ENCODE measurements at regions not wholly inside any gene's neighbourhood (a gene's known extent, or its start where the extent isn't known, plus 50 kb on each side); places are given as distances from the start of the nearest gene placed in this dataset.
"Not testable (repeated sequence)": the region's sequence is repeated elsewhere in the genome, so short reads cannot be mapped to it uniquely, and the experiment has no call there.

DNA sequence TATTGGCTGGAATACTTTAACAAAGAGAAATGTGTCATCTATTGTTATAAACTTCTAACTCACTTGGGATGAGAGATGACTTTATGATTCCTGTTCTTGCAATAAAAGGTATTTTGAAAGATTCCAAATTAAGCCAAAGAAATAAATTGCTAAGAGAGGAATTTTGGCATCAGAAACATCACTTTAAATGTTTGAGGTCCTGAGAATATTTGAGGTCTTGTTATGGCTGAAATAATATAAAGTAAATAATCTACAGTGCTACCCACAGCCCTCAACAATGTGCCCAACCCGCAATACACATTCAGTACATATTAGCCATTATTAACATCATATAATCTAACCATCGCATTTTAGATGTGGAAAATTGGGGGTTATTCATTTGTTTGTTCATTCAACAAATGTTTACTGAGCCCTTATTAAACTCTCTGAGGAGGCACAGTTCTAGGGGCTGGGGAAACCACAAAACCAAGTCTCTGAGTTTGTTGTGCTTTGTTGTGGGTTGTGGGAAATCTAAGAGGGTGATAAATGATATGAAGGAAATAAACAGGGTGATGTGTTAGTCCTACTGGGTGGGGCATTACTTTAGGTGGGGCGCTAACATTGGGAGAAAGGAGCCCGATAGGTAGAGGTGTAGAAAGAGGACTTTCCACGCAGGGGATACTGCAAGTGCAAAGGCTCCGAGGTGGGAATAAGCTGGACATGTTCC, 135.2 kb upstream of the CLINT1 start:
- peak in 1 of 2 donors; percentile 66 for DNase-seq

DNA sequence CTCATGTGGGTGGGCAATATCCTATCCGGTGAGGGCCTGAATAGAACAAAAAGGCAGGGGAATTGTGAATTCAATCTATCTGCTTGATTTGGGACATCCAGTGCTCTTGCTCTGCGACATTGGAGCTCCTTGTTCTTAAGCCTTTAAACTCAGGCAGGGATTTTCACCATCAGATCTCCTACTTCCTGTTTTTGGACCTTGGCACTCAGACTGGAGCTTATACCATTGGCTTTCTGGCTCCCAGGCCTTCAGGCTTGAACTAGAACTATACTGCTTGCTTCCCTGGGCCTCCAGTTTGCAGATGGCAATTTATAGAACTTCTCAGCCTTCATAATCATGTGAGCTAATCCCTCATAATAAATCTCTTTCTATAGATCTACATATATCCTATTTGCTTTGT, 134.3 kb upstream of the CLINT1 start:
- no peak for DNase-seq

DNA sequence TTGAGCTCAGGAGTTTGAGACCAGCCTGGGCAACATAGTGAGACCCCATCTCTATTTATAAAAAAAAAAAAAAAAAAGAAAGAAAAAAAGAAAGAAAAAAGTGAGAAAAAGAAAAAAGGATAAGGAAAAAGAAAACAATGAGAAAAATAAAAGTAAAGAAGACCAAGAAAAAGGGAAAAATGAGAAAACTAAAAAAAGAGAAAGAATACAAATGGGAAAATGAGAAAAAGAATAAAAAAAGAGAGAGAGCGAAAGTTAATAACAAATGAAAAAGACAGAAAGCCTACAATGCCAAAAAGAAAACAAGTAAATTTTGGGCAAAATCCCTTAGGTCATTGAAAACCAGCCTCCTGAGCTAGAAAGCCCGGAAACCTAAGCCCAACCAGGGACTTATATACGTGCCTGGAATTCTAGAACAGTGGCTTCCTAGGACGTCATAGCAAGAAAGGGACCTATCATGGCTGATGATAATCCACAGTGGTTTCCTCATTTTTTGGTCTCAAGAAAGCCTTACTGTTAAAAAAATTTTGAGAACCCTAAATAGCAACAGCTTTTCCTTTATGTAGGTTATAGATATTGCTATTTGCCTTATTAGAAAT, 131.7 kb upstream of the CLINT1 start:
- DNase-seq, result no peak

DNA sequence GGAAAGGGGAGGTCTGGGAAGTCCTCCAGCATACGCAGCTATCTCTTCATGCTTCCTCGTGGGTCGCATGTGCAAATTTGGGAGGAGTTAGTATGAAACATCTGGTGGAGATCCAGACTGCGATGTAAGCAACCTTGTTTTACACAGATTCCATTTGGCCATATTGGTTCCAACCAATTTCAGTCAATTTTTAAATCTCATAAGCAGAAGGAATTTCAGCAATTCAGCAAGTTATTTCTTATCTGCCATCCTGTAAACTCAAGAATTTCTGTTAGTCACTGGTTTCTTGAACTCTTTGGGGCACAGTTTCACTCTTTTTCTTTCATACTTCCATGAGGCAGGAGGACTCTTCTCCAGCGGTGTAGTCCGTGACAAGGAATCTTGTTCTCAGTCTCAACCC, 130.4 kb upstream of the CLINT1 start:
- no peak for DNase-seq

DNA sequence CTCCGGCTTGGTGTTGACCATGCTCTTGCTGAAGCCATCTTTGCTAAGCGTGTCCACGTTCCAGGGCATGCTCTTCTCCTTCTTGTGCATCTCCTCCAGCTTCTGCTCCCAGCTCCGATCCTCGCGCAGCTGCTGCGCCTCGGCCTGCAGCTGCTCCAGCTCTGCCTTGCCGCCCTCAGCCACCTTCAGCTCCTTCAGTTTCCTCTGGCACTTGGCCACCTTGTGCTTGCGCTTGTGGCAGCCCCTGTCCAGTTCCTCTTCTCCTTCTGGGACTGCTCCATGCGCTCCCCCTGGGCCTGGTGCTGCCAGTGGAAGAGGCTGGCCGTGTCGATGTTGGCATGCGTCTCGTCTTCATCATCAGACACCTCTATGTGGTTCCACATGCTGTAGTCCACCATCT, 128.3 kb upstream of the CLINT1 start:
- DNase-seq, result no peak

DNA sequence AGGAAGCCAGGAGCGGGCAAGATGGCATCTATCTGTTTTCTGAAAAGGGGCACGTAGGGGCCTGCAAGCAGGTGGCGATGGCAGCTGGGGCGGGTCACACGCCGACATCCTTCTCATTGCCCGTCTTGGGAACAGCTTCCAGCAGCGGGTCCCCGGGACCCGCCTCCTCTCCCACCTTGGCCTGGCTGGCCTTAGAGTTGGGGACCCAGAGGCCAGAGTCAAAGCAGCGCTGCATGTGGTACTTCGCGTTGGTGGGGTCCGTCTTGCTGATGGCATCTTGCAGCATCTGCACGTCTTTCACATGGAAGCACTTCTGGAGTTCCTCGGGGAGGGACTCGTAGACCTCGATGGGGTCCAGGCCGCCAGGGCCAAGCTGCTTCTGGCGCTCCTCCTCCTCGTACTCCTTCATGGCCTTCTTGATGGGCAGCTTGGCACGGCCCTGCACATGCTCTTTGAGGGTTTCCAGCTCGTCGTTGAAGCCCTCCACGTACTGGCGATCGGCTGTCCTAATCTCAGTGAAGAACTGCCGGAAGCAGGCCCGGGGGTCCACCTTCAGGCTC, 127.6 kb upstream of the CLINT1 start:
- DNase-seq, result no peak

DNA sequence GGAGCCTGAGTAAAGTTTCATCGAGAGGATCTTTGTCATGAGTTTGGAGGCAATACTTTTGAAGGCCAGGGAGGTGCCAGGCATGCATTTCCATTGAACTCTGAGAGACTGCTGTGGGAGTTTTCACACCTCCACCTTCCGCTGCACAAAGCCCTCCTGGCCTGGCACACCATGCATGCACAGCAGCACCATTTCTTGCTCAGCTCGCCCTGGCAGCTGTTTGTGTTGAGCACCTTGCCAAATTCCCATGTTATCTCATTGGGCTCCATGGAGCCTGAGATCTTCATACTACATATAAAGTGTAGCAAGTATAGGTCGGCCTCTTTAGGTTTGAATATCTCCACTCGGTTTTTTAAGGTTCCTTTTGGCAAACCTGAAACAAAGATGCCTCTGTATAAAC, 125.7 kb upstream of the CLINT1 start:
- no peak for DNase-seq

DNA sequence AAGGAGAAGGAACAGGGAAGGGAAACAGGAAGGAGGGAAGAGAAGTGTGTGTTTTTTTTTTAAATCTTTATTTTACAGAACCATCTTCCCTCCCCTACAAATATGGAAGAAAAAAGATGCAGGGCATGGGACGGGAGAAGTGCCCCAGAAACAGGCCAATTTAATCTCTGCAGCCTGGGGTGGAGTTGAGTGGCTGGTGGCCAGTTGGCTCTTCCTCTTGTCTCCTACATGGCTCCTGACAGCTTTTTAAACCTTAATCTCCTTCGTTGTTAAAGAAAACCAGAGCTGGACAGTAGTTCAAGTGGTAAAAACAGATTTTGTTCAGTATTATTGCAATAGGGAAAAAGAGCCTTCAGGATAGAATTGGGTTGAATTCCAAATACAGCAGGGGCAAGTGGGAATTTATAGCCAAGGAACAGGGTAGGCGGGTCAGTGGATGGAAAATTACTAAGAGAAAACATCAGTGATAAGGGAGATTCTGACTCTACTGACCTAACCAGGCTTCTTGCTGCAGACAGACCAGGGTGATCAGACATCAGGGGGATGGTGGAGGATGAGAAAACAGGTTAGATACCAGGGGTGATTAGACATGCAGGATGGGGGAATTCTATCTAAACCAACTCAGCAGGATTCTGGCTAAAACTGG, 125.1 kb upstream of the CLINT1 start:
- DNase-seq, result no peak

DNA sequence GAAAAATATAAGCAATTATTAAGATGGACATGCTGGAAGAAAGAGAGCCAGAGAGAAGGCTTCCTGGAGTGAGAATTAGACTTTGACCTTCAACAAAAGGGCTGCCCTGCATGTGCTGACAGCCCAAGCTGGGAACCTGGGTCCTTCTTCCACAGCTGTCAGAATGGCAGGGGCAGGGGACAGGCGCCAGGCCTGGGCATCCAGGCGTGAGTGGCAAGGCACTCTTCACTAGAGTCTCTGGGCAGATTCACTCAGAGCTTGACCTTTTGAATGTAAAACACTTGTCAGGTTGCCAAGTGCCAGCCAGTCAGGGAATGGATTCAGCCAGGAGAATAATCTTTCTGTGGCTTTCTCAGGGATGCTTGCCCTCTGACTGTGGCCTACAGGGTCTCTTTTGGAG, 119.1 kb upstream of the CLINT1 start:
- DNase-seq, result no peak

DNA sequence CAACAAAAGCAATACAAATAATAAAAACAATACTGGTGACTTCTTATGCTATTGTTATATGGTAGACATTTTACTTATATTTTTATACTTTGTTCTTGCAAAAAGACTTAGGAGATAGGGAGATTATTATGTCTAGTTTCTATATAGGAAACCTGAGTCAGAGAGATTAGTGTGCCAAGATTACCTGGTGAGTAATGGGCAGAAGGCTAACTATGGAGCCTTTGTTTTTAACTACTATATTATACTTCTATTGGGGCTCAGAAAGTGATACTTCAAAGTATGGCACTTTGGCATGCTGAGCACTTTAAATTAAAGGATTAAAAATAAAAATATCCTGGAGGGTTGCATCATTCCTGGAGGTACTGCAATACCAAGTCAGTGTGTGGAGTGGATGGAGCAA, 117.5 kb upstream of the CLINT1 start:
- DNase-seq, result no peak

DNA sequence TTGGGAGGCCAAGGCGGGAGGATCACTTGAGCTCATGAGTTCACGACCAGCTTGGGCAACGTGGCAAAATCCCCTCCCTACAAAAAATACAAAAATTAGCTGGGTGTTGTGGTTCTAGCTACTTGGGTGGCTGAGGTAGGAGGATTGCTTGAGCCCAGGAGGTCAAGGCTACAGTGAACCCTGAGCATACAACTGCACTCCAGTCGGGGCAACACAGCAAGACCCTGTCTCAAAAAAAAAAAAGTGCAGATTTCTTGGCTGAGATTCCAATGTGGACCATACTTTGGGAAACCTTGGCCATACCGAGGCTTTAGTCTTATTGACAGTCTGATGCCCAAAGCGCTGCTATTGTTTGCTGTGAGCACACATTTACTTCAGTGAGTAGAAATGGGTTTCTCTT, 113.6 kb upstream of the CLINT1 start:
- no peak for DNase-seq

DNA sequence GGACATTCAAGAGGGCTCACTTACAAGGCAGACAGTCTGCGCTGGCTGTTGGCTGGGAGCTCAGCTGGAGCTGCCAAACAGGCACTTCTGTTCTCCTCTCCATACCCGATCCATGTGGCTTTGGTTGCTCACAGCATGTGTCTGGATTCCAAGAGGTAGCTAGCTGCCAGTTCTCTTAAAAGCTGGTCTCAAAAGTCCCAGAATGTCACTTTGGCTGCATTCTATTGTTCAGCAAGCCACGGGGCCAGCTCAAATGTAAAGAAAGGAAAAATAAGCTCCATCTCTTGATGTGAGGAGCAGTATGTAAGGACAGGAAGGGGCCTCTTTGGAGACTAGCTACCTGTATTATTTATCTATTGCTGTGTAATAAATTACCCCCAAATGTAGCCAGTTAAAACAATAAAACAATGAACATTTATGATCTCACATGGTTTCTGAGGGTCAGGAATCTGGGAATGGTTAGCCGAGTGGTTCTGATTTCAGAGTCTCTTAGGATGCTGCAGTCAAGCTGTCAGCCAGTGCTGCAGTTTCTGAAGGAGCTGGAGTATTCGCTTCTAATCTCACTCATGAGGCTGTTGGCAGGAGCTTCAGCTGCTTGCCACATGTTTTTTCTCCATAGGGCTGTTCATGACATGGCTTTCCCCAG, 112.7 kb upstream of the CLINT1 start:
- DNase-seq, result no peak

DNA sequence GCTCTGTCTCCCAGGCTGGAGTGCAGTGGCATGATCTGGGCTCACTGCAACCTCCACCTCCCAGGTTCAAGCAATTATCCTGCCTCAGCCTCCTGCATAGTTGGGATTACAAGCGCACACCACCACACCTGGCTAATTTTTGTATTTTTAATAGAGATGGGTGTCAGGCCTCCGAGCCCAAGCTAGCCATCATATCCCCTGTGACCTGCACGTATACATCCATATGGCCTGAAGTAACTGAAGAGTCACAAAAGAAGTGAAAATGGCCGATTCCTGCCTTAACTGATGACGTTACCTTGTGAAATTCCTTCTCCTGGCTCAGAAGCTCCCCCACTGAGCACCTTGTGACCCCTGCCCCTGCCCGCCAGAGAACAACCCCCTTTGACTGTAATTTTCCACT, 109.6 kb upstream of the CLINT1 start:
- not testable (repeated sequence) for DNase-seq

DNA sequence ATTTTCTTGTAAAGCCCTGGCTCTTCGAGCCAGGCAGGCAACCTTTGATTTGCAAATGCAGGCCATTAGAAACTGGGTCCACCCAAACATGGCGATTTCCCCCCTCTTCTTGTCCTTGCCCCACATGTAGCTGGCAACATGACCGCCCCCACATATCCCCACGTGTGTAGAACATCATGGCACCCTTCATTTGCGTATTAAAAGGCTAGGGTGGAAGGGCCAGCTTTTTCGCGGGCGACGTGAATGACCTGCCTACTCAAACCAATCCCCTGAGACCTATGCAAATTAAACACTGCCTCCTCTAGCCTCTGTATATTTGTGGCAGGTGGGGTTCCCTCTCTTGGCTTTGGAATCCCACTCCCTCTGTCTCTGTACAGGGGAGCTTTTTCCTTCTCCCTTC, 107.0 kb upstream of the CLINT1 start:
- no peak for DNase-seq

DNA sequence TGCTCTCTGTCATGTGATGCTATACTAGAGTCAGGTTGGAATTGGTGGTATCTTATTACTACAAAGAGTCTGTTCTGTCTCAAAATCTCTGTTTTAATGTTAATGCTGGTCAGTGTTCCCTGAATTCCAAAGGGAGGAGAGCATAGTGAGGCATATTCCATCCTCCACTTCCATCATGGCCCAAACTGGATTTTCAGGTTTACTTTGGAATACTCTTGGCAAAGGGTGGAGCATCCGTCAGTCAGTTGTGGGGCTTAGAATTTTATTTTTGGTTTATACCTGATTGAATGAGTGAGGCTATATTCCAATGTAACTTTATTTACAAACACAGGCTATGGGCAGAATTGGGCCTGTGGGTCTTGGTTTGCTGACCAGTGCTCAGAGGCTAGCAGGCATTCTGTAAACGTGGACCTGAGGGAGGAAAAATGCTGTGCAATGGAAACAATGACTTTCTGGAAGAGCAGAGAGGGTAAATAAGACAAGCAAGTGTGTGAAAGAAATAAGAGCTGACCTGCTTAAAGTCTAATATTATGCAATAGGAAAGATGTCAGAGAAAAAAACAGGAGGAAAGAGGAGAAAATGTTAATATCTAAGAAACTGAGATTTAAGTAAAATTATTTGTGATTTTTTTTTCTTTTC, 106.2 kb upstream of the CLINT1 start:
- DNase-seq, result no peak

DNA sequence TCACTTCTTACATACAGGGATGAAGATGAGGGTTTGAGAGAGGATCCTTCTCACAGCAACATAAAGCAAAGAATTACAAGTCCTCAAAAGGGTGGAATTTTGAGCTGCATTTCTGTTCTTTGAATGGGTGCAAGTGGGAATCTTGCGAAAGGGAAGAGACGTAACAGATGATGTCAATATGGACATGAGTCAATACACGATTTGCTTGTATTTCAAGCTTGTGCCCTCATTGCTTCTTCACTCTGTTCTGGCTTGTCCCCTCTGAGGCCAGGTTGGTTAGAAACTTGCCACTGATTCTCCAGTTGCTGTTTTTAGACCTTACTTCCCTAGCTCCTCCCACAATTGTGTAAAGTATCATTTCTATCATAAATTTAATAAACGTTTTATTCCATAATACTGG, 104.8 kb upstream of the CLINT1 start:
- no peak for DNase-seq

DNA sequence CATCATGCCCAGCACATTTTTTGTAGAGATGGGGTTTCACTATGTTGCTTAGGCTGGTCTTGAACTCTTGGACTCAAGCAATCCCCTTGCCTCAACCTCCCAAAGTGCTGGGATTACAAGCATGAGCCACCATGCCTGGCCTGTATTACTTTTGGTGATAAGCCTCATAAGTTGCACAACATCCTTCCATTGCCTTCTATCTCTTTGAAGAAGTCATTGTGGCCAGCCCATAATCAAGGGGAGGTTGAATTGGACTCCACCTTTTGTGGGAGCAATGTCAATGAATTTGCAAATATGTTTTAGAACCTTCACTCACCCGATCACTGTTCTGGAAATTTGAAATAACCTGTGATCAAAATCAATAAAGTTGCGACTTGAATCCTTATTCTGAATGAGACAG, 104.3 kb upstream of the CLINT1 start:
- no peak for DNase-seq

DNA sequence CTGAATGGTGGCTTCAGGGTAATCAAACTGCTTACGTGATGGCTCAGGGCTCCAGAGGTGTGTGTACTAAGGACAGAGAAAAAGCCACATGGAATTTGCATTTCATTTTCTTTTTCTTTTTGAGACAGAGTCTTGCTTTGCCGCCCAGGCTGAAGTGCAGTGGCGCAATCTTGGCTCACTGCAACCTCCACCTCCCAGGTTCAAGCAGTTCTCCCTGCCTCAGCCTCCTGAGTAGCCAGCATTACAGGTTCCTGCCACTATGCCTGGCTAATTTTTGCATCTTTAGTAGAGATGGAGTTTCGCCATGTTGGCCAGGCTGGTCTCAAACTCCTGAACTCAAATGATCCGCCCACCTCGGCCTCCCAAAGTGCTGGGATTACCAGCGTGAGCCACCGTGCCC, 103.7 kb upstream of the CLINT1 start:
- not testable (repeated sequence) for DNase-seq

DNA sequence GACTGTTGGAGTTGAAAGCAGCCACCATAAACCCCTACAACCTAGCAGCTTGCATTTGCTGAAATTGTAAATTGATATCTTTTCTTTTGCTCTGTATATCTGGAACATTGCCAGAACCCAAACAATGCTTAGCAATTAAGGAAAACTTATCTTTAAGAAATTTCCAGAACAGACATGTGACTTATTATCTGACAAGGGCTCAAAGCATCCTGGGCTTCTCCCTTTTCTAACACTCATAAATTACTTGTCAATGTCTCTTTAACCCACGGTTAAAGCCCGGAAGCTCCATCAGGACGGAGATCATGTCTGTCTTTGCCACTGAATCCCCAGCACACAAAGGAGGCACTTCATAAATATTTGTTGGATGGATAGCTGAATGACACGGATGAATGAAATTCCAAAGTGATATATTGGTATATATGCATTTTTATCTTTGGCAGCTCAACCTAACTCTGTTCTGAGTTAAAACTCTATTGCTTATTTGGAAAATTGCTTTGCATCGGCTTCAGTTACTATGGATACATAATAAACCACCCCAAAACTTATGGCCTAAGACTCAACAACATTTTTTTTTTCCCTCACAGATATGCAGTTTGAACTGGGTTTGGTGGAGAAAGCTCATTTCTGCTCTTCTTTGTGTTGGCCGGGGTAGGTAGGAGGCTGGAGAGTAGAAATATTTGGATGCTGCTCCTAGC, 103.1 kb upstream of the CLINT1 start:
- no peak for DNase-seq

DNA sequence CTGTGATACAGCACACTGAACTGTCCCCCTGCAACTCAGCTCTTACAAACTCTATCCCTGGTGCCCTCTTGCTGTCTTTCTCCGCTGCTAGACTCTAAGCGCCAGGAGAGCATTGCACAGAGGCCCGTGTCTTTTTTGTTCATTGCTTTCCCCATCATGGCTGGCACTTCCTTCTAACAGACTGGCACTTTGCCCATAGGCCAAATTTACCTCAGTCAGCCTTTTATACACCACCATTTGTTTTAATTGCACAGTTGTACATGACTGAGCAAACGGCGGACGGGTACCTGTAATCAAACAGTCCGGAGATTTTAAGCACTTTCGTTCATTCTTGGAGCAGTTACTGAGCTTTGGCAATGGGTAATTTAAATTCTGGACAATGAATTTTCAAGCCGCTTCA, 102.2 kb upstream of the CLINT1 start:
- no peak for DNase-seq

DNA sequence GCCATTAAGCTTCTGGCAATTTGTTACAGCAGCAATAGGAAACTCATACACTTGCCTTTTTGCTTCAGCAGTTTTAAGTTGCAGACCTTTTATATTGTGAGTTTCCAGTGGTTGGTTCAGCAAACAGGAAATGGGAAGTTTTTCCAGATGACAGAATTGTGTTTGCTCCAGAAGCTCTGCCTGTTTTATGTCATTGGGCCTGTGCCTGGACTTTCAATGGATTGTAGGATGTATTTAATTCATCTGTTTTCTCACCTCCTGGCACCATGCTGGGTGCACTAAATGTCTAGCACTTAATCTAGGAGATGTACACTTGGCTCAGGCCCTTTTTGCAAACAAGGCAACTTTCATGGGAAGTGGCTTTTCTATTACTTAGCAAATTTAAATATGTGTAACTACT, 100.4 kb upstream of the CLINT1 start:
- DNase-seq, result no peak

DNA sequence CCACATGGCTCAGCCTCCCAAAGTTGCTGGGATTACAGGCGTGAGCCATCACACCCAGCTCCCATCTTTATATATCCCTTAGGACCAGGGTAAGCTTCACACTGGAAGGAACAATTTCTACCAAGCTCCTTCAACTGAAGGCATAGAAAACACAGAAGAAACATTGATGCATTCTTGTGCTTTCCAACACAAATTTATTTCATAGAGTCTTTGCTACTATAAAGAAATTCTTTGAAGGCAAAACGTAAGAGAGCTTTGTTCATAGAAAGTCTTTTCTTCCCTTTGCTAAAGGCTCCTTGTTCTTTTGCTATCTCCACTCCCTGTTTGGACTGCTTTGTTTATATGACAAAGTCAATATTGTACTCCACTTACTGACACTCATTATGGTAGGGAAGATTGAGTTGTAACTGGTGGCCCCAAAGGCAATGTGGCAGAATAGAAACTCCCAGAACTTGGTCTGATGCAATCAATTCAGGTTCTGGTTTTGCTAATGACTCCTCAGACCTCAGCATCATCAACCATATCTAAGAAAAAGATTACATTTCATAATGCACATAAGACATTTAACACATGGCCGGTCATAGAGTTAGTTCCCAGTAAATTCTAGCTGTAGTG, 97.4 kb upstream of the CLINT1 start:
- DNase-seq, result no peak
